HEK293 (cell line): ENCODE measurements at regions not wholly inside any gene's neighbourhood (a gene's known extent, or its start where the extent isn't known, plus 50 kb on each side); places are given as distances from the start of the nearest gene placed in this dataset.

Experiments
- CTCF ChIA-PET: fragments of 350-600 bp; formaldehyde crosslinking; extraction: SDS; loops from one replicate; lab custom pipeline; 2021; ENCODE audit warnings: antibody characterized with exemption; lab: Yijun Ruan, JAX
- POLR2A ChIA-PET: fragments of 300-600 bp; formaldehyde crosslinking; extraction: SDS; loops from one replicate; lab custom pipeline; 2020; ENCODE audit warnings: antibody characterized with exemption, inconsistent platforms; lab: Yijun Ruan, JAX
- H3K27ac ChIP-seq: fragments of 200-500 bp; sonication (Bioruptor generic); 2 replicates; pipeline ENCODE4 v1.5.1; 2014; ENCODE audit warnings: low read depth, low read length, control low read depth, inconsistent platforms; ENCODE audit errors: extremely low read depth
- H3K36me3 ChIP-seq, 2 experiments: fragments of 200-500 bp in 1 of 2; sonication (Bioruptor generic) in 1 of 2; 1 replicate in 1 of 2; 2 replicates in 1 of 2; pipeline ENCODE4 v1.5.1; 2014 to 2017; ENCODE audit warnings: inconsistent platforms in 2 of 2, low read length in 2 of 2; ENCODE audit not compliant: control insufficient read depth in 2 of 2, insufficient read depth in 1 of 2
- H3K4me1 ChIP-seq: fragments of 200-500 bp; sonication (Bioruptor generic); 2 replicates; pipeline ENCODE4 v1.5.1; 2014; ENCODE audit warnings: mild to moderate bottlenecking, low read length, inconsistent platforms; ENCODE audit not compliant: control insufficient read depth, insufficient read depth
- H3K4me3 ChIP-seq: 2 replicates; pipeline ENCODE4 v1.5.1; 2011; ENCODE audit warnings: low read depth, mild to moderate bottlenecking, control low read depth, low read length, moderate library complexity
- H3K9me3 ChIP-seq: fragments of 200-500 bp; sonication (Bioruptor generic); 2 replicates; pipeline ENCODE4 v1.5.1; 2014; ENCODE audit warnings: low read depth, low read length, inconsistent platforms; ENCODE audit not compliant: control insufficient read depth, insufficient read depth
- BCL11B ChIP-seq: fragments of 450-650 bp; formaldehyde crosslinking; IDR thresholded peaks from 2 replicates; pipeline ENCODE4 v1.5.1; 2016; ENCODE audit warnings: low read depth, missing biosample characterization, missing genetic modification characterization
- HOXD13 ChIP-seq: sonication (generic); formaldehyde crosslinking; IDR thresholded peaks from 2 replicates; pipeline ENCODE4 v1.8.0; 2022; ENCODE audit warnings: missing genetic modification reagents, borderline replicate concordance
- INSM2 ChIP-seq: fragments of 450-650 bp; formaldehyde crosslinking; IDR thresholded peaks from 2 replicates; pipeline ENCODE4 v1.5.1; 2016; ENCODE audit warnings: missing biosample characterization, missing genetic modification characterization
- SALL2 ChIP-seq: fragments of 450-650 bp; formaldehyde crosslinking; IDR thresholded peaks from 2 replicates; pipeline ENCODE4 v1.5.0; 2017; ENCODE audit warnings: missing biosample characterization, mild to moderate bottlenecking, missing genetic modification characterization, borderline replicate concordance
- SETDB1 ChIP-seq: IDR thresholded peaks from one replicate; pipeline ENCODE4 v1.6.1; 2017; ENCODE audit warnings: mild to moderate bottlenecking, low read length, moderate library complexity, mixed read lengths; ENCODE audit not compliant: insufficient read length
- TSHZ1 ChIP-seq: fragments of 450-650 bp; formaldehyde crosslinking; IDR thresholded peaks from 2 replicates; pipeline ENCODE4 v1.5.1; 2016; ENCODE audit warnings: missing biosample characterization, missing genetic modification characterization, borderline replicate concordance
- ZBTB6 ChIP-seq: fragments of 450-650 bp; formaldehyde crosslinking; IDR thresholded peaks from 2 replicates; pipeline ENCODE4 v1.5.1; 2017; ENCODE audit warnings: missing biosample characterization, missing genetic modification characterization
- ZNF2 ChIP-seq: fragments of 450-650 bp; formaldehyde crosslinking; IDR thresholded peaks from 2 replicates; pipeline ENCODE4 v1.5.1; 2016; ENCODE audit warnings: missing biosample characterization, missing genetic modification characterization
- ZNF24 ChIP-seq: fragments of 450-650 bp; formaldehyde crosslinking; IDR thresholded peaks from 2 replicates; pipeline ENCODE4 v1.5.1; 2016; ENCODE audit warnings: missing biosample characterization, missing genetic modification characterization
- ZNF26 ChIP-seq: fragments of 450-650 bp; formaldehyde crosslinking; IDR thresholded peaks from 2 replicates; pipeline ENCODE4 v1.5.1; 2016; ENCODE audit warnings: missing biosample characterization, missing genetic modification characterization
- ZNF341 ChIP-seq: fragments of 450-650 bp; formaldehyde crosslinking; IDR thresholded peaks from 2 replicates; pipeline ENCODE4; 2016; ENCODE audit warnings: low read depth, missing biosample characterization, missing genetic modification characterization
- ZNF394 ChIP-seq: fragments of 450-650 bp; formaldehyde crosslinking; IDR thresholded peaks from 2 replicates; pipeline ENCODE4 v1.5.1; 2016; ENCODE audit warnings: missing biosample characterization, missing genetic modification characterization, mild to moderate bottlenecking, moderate library complexity, borderline replicate concordance
- ZNF660 ChIP-seq: fragments of 450-650 bp; IDR thresholded peaks from 2 replicates; pipeline ENCODE4 v1.5.1; 2018; ENCODE audit warnings: missing biosample characterization, mild to moderate bottlenecking, missing genetic modification characterization
- ZNF777 ChIP-seq: fragments of 450-650 bp; formaldehyde crosslinking; IDR thresholded peaks from 2 replicates; pipeline ENCODE4 v1.5.1; 2017; ENCODE audit warnings: missing biosample characterization, missing genetic modification characterization, borderline replicate concordance
- ZNF785 ChIP-seq: fragments of 450-650 bp; formaldehyde crosslinking; IDR thresholded peaks from 2 replicates; pipeline ENCODE4 v1.5.1; 2016; ENCODE audit warnings: missing biosample characterization, missing genetic modification characterization
- ZNF837 ChIP-seq: fragments of 450-650 bp; formaldehyde crosslinking; IDR thresholded peaks from 2 replicates; pipeline ENCODE4 v1.5.1; 2016; ENCODE audit warnings: missing biosample characterization, missing genetic modification characterization
- ZSCAN4 ChIP-seq: fragments of 450-650 bp; formaldehyde crosslinking; IDR thresholded peaks from 2 replicates; pipeline ENCODE4 v1.5.1; 2017; ENCODE audit warnings: missing biosample characterization, missing genetic modification characterization
- ZXDB ChIP-seq: fragments of 450-650 bp; formaldehyde crosslinking; IDR thresholded peaks from 2 replicates; pipeline ENCODE4 v1.5.1; 2016; ENCODE audit warnings: missing biosample characterization, missing genetic modification characterization

- ChIA-PET CTCF (interaction anchor here (1.4 kb wide), 1 partner anchor 174 kb away, joined by 5 read pairs; no protein-coding TSS in a partner anchor), POLR2A (no interaction called here)
- H3K4me3 ChIP-seq: no peak overlapping the region
- TF ChIP-seq ZNF837 (tag by site-specific recombination) (no peak), TSHZ1 (tag by site-specific recombination) (no peak), ZNF777 (tag by site-specific recombination) (no peak), INSM2 (no peak), ZNF26 (tag by site-specific recombination) (no peak), ZNF24 (tag by site-specific recombination) (no peak), HOXD13 (CRISPR knock-in tag) (no peak), ZNF785 (no peak), ZNF394 (tag by site-specific recombination) (no peak)
- no peak overlapping the region for H3K27ac ChIP-seq
- no peaks in the 10 kb centered on the region for H3K4me1 ChIP-seq
- no peaks in the 10 kb centered on the region for H3K36me3 ChIP-seq
- H3K9me3 ChIP-seq: no peaks in the 10 kb centered on the region
Observed at GRCh38 chr1:81375884-81376548, 424.7 kb upstream of the ADGRL2 start.

GRCh38 chr1:81374481-81374880, 426.3 kb upstream of the ADGRL2 start:
- Histone ChIP-seq H3K36me3 (no peaks in the 10 kb centered on the region), H3K4me3 (no peak overlapping the region), H3K9me3 (no peaks in the 10 kb centered on the region), H3K27ac (no peak overlapping the region), H3K4me1 (no peaks in the 10 kb centered on the region)
- TF ChIP-seq ZNF341 (tag by site-specific recombination) (no peak), ZNF660 (tag by site-specific recombination) (no peak), ZXDB (tag by site-specific recombination) (no peak), ZNF2 (tag by site-specific recombination) (no peak), ZSCAN4 (tag by site-specific recombination) (no peak), SALL2 (tag by site-specific recombination) (no peak), BCL11B (tag by site-specific recombination) (no peak), SETDB1 (no peak), ZBTB6 (tag by site-specific recombination) (no peak)
- ChIA-PET POLR2A (no interaction called here), CTCF (interaction anchor here (0.9 kb wide), 1 partner anchor 39 kb away, joined by 3 read pairs; no protein-coding TSS in a partner anchor)
